CD4-positive, alpha-beta T cell (primary cell): ENCODE measurements at regions not wholly inside any gene's neighbourhood (a gene's known extent, or its start where the extent isn't known, plus 50 kb on each side); places are given as distances from the start of the nearest gene placed in this dataset.
"Not testable (repeated sequence)": the region's sequence is repeated elsewhere in the genome, so short reads cannot be mapped to it uniquely, and the experiment has no call there.

Source experiments
- ATAC-seq: fragments of 200-7000 bp; cut with Tn5 transposase; one replicate; pipeline ENCODE4 v1.10.0; 2022; ENCODE audit warnings: mild to moderate bottlenecking; ENCODE audit not compliant: poor library complexity
- CTCF ChIA-PET: fragments of 350-600 bp; sonication (Branson Sonifier 250); formaldehyde crosslinking; loops from one replicate; lab custom pipeline; 2021; ENCODE audit warnings: antibody characterized with exemption, inconsistent platforms; lab: Charles Lee
- POLR2A ChIA-PET: fragments of 350-600 bp; sonication (Branson Sonifier 250); formaldehyde crosslinking; loops from one replicate; lab custom pipeline; 2021; ENCODE audit warnings: antibody characterized with exemption, inconsistent platforms; lab: Charles Lee
- DNase-seq, 14 experiments: peaks; one replicate each; pipeline ENCODE4 v3.0.0-alpha.2; 2013 to 2020; ENCODE audit warnings: mixed read lengths in 2 of 14
- H3K27ac ChIP-seq, 2 donors: one replicate each; pipeline versions ENCODE4 v1.5.1 to v1.7.0; 2013; ENCODE audit warnings: low read length in 2 of 2, low read depth in 1 of 2, mild to moderate bottlenecking in 1 of 2
- H3K27me3 ChIP-seq, 2 experiments: 1 replicate in 1 of 2; 2 replicates in 1 of 2; pipeline versions ENCODE4 v1.6.1 to v1.7.0; 2013; ENCODE audit warnings: low read length in 2 of 2, control low read depth in 1 of 2, mild to moderate bottlenecking in 1 of 2, moderate library complexity in 1 of 2; ENCODE audit not compliant: insufficient read depth in 2 of 2, control insufficient read depth in 1 of 2
- H3K36me3 ChIP-seq: one replicate; pipeline ENCODE4 v1.6.1; 2013; ENCODE audit warnings: low read length, control low read depth; ENCODE audit not compliant: insufficient read depth
- H3K4me1 ChIP-seq: one replicate; pipeline ENCODE4 v1.6.1; 2013; ENCODE audit warnings: low read length, control low read depth; ENCODE audit not compliant: insufficient read depth
- H3K4me3 ChIP-seq: one replicate; pipeline ENCODE4 v1.5.1; 2013; ENCODE audit warnings: mild to moderate bottlenecking, low read length, moderate library complexity
- H3K9me3 ChIP-seq, 2 experiments: 1 replicate in 1 of 2; 2 replicates in 1 of 2; pipeline versions ENCODE4 v1.6.1 to v1.7.0; 2013; ENCODE audit warnings: low read length in 2 of 2, mild to moderate bottlenecking in 2 of 2, control low read depth in 1 of 2, moderate library complexity in 1 of 2; ENCODE audit not compliant: control insufficient read depth in 1 of 2, insufficient read depth in 1 of 2
- H3K27ac Mint-ChIP-seq: one replicate; pipeline ENCODE4 v1.8.0; 2020; ENCODE audit warnings: mixed read lengths
- H3K27me3 Mint-ChIP-seq: one replicate; pipeline ENCODE4 v1.8.0; 2021; ENCODE audit warnings: mixed read lengths
- H3K36me3 Mint-ChIP-seq: one replicate; pipeline ENCODE4 v1.8.0; 2021; ENCODE audit warnings: low read depth, mixed read lengths
- H3K4me1 Mint-ChIP-seq: one replicate; pipeline ENCODE4 v1.8.0; 2021; ENCODE audit warnings: low read depth, mixed read lengths
- H3K4me3 Mint-ChIP-seq: one replicate; pipeline ENCODE4 v1.8.0; 2020; ENCODE audit warnings: mild to moderate bottlenecking, mixed read lengths
- H3K9me3 Mint-ChIP-seq: one replicate; pipeline ENCODE4 v1.8.0; 2020; ENCODE audit warnings: mixed read lengths
- intact Hi-C, 2 experiments: fragments of 100-400 bp; cut with DNase I in 1 of 2; cut with micrococcal nuclease in 1 of 2; formaldehyde crosslinking; loops; one replicate each; pipeline versions ENCODE4 v1.15.1 to v1.9.0; 2023 to 2025; cut with DNase I, micrococcal nuclease

GRCh38 chr9:62597128-62597527 lies 1407.3 kb downstream of the SPATA31A7 start:
- intact Hi-C loops = not testable (repeated sequence)

More at GRCh38 chr9:62597128-62597527, 1407.3 kb downstream of the SPATA31A7 start:
- H3K36me3 Mint-ChIP-seq, H3K4me3 Mint-ChIP-seq, CTCF ChIA-PET, H3K4me1 ChIP-seq, H3K27ac ChIP-seq, H3K27ac Mint-ChIP-seq, ATAC-seq, H3K9me3 Mint-ChIP-seq, POLR2A ChIA-PET, H3K4me3 ChIP-seq, H3K4me1 Mint-ChIP-seq, H3K27me3 ChIP-seq, H3K9me3 ChIP-seq, DNase-seq, H3K27me3 Mint-ChIP-seq, H3K36me3 ChIP-seq: not testable (repeated sequence)
